ENCODE measurements at regions not wholly inside any gene's neighbourhood (a gene's known extent, or its start where the extent isn't known, plus 50 kb on each side); places are given as distances from the start of the nearest gene placed in this dataset.

- no peak for DNase-seq
These were observed 185.3 kb downstream of the WDR11 start for GRCh38 chr10:121036431-121036830.

DNA sequence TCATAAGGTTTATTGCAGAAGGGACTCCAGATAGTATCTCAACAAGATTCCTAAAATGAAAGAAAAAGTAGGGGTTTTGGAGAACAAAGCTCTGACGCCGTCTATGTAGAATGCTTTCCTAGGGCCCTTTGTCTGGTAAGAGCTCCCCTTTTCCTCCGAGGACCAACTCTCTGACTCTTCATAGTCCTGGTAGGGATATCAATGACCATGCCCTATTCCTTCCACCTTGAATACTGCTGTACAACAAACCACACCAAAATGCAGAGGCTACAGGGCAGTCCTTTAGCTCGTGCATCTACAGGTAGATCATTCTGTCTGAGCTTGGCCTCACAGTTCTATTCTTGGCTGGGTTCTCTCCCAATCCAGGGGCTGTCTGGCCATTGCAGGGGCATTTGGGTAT, 190.3 kb downstream of the WDR11 start:
- DNase-seq, result no peak

- DNase-seq, result no peak
These were observed 190.7 kb downstream of the WDR11 start for GRCh38 chr10:121041906-121042305.

GRCh38 chr10:121042342-121042741, 191.2 kb downstream of the WDR11 start:
- DNase-seq, result no peak

- DNase-seq, result no peak
These were observed 192.1 kb downstream of the WDR11 start for GRCh38 chr10:121043124-121043849.

GRCh38 chr10:121048749-121049148, 197.6 kb downstream of the WDR11 start:
- no peak for DNase-seq

DNA sequence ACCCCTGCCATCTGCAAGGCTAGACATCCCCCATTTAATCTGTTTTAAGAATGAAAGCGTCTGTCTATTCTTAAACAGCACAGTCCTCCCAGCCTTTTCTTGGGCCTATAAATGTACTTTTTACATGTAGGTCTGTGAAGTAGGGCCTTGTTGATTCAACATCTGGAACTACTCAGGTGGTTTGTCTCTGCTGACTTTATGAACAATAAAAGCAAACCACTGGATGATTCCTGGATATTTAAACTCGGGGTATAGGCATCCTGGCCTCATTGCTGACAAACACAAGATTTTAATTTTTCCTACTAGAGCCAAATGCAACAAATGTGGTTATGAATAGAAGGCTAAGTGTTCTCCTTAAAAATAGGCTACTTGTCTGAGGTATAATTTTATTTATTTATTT, 198.3 kb downstream of the WDR11 start:
- no peak for DNase-seq

GRCh38 chr10:121049923-121050322, 198.8 kb downstream of the WDR11 start:
- DNase-seq, result no peak

DNA sequence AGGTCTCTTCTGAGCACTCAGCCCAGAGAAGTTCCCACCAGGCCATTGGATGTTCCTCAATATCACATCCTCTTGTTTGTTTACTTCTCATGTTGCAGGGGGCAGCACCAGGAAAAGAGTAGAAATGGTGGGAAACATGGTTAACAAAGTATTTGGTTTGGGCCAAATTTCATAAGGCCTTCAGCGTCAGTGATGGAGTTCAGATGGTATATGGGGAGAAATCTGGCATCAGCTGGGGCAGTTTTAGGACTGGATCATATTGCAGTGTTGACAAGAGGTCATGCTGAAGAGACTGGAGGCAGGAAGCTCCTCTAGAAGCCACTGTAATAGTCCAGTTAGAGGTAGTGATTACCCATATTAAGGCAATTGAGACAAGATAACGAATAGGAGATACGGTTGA, 200.0 kb downstream of the WDR11 start:
- no peak for DNase-seq

GRCh38 chr10:121051696-121052279, 200.6 kb downstream of the WDR11 start:
- no peak for DNase-seq

- no peak for DNase-seq
These were observed 202.0 kb downstream of the WDR11 start for GRCh38 chr10:121053151-121053550.

- DNase-seq, result no peak
These were observed 203.7 kb downstream of the WDR11 start for GRCh38 chr10:121054874-121055273.

DNA sequence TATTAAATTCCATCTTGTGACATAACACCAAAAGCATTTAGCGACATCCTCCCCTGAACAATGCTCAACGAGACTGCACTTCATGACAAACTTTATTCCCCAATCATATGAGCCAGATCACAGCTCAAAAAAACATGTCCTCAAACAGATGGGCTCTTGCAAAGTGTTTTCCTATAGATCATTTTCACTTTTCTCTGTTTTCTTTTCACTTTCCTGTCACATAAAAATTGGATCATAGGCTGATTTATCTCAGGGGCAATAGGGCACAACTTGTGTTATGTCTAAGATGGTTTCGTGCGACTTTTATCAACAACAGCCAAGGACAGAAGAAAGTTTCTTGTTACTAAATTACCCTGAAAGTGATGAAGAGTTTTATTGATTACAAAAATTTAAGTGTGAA, 206.1 kb downstream of the WDR11 start:
- DNase-seq, result no peak

- DNase-seq, result no peak
These were observed 206.9 kb downstream of the WDR11 start for GRCh38 chr10:121058082-121058481.

GRCh38 chr10:121059351-121059750, 208.2 kb downstream of the WDR11 start:
- DNase-seq, result peak; percentile 33

DNA sequence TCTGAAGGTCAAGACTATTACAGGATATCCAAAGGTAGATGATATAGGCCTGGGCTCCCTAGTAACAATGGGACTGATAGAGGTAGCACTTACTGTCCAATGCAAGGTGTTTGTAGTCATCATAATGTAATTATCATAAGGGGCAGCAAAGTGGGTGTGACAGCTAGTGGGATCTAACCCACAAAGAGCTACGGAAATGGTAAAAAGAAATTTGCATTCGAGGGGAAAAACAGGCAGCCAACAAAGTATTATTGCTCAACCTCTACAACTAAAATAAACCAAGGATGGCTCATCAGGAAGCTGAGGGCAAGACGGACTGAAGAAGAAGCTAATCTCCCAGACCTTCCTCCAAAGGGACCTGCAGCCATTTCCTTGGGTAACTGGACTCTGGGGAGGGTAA, 211.0 kb downstream of the WDR11 start:
- DNase-seq, result no peak

- no peak for DNase-seq
These were observed 212.6 kb downstream of the WDR11 start for GRCh38 chr10:121063744-121064143.

DNA sequence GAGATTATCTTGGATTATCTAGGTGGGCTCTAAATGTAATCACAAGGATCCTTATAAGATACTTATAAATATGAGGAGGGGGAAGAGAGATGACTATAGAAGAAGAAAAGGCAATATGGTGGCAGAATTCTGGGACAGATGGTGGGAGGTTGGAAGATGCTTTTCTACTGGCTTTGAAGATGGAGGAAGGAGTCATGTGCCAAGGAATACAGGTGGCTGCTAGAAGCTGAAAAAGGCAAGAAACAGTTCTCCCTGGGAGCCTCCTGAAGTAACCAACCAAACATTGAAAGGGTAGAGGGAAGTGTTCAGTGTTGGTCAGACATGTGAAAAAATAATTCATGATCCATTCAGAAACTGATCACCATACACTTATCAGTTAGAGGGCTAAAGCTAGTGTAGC, 213.3 kb downstream of the WDR11 start:
- DNase-seq, result no peak

DNA sequence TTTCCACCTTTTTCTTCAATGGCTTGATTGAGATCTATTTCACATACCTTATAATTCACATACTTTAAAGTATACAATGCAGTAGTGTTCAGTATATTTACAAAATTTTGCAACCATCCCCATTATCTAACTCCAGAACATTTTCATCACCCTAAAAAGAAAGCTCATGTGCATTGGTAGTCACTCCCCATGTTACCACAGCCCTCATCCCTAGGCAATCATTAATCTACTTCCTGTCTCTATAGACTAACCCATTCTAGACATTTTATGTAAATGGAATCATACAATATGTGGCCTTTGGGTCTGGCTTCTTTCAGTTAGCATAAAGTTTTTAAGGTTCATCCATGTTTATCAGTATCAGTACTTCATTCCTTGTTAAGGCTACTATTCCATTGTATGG, 214.2 kb downstream of the WDR11 start:
- DNase-seq, result no peak

DNA sequence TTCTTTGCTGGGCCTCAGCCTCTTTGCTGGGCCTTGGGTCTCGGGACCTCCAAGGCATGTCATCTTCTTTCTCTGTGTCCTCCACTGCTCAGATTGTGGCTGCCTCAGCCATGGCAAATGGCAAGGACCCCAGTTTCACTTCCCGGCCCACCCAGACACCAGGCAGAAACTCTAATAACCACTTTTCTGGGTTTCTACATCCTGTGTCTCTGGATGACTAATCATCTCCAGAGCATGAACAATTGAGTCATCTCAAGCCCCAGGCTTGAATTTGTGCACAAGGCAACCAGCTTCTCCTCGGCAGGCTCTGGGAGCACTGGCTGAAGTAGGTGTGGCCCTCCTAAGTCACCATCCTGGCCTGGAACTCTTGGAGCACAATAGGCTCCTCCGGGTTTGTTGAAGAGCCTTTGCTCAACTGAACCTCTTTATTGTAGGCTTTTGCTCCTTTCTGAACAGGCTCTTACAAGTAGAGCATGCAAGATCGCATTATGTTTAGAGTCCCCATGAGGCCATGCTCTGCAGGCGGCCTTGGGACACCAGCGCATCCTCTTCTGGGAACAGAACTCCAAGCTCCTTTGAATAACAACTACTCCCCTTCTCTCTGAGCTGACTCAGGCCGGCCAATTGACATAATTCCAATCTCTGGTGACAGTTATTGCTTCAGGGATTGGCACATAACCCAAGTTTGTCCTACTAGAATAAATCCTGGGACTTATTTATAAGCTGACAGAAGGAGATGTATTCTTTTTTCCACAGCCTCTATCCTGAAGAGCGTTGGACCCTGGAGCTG, 218.1 kb downstream of the WDR11 start:
- DNase-seq, result no peak

- no peak for DNase-seq
These were observed 219.3 kb downstream of the WDR11 start for GRCh38 chr10:121070275-121071070.

- DNase-seq, result no peak
These were observed 220.7 kb downstream of the WDR11 start for GRCh38 chr10:121071901-121072300.

DNA sequence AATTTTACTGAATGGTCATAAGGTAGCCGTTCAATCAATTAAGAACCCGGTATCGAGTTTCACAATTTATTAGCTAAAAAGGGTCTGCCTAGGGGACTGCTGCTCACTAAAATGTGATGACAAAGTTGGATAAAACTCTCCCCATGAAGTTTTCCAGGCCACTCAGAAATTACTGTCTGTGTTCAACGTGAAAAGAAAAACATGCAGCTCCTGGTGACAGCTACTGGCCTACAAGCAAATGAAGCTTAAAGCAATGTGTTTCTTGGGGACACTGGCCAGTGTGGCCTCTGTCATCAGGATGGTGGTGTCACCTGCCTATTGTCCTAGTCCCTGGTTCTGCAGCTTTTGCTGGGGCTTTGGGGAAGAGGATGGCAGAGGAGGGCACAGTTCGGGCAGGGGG, 222.6 kb downstream of the WDR11 start:
- DNase-seq, result no peak
